Activated CD4-positive, alpha-beta T cell treated with anti-CD3 and anti-CD28 coated beads, Interleukin-2, Interleukin-6, amounts not matched to agents 100 ng/mL and 50 ng/mL, durations not matched to agents 16 hours and 8 hours (primary cell): ENCODE measurements at regions not wholly inside any gene's neighbourhood (a gene's known extent, or its start where the extent isn't known, plus 50 kb on each side); places are given as distances from the start of the nearest gene placed in this dataset.

Source experiments
- DNase-seq: peaks from one replicate; pipeline ENCODE4 v3.0.0-alpha.2; 2020

DNA sequence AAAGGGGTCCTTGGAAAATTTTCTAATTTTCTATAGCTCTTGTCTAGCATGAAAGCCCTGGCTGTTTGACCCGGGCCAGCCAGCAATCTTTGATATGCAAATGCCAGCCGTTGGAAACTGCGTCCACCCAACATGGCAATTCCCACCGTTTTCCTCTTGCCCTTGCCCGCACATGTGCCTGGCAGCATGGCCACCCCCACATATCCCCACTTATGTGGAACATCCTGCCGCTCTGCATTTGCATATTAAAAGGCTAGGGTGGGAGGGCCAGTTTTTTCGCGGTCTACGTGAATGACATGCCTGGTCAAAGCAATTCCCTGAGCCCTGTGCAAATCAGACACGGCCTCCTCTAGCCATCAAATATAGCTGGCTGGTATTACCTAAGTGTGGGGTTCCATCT is 110.3 kb upstream of the TDRD3 start:
- DNase-seq = no peak

DNA sequence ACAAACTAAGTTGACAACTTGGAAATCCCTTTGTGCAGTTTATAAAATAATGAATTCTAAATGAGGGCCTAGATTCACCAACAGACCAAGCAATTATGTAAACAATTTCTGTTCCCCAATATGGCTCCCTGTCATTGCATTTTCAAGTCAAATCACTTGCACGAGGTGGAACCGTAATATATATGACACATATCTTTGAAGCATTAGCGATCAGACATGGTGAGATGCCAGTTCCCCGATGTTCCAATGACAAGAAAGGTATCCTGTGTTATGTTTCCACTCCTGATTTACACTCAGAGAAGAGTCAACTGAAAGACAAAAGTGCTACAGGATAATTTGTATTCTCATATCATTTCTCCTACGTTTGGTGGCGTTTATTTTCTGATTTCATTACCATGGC is 108.5 kb upstream of the TDRD3 start:
- DNase-seq = no peak

DNA sequence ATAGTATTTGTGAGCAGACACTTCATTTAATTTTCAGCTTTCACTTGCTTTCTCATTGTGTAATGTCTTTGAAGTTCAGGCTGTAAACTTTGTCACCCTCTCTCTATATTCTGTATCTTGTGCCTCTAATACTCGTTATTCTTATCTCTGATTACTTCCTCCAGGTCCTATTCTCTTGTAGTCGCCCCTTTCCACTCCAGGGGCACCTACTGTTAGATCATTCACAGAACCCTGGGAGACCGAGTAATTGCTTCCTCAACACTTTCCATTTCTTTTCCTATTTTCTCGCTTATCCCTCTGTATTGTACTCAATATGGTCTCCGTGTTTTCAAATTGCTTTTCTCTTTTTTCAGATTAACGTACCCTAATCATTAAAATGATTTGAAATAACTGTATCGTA is 93.9 kb upstream of the TDRD3 start:
- DNase-seq = no peak

DNA sequence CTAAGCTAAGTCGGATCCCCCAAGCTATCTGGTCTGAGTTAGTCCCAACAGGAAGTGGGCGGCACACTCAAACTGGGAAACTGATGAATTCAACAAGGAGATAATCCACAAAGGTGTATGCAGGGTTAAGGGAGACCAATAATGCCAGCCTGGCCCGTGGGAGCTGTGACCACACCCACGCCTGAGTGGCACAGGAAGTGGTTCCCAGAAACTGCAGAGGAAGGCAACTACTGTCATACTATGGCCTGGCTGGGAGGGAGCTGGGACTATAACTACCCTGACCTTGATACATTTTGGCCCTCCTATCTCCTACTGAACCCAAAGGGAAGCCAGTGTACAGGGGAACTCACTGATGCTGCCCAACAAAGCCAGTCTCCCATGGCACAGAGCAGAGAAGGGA is 85.5 kb upstream of the TDRD3 start:
- no peak for DNase-seq

DNA sequence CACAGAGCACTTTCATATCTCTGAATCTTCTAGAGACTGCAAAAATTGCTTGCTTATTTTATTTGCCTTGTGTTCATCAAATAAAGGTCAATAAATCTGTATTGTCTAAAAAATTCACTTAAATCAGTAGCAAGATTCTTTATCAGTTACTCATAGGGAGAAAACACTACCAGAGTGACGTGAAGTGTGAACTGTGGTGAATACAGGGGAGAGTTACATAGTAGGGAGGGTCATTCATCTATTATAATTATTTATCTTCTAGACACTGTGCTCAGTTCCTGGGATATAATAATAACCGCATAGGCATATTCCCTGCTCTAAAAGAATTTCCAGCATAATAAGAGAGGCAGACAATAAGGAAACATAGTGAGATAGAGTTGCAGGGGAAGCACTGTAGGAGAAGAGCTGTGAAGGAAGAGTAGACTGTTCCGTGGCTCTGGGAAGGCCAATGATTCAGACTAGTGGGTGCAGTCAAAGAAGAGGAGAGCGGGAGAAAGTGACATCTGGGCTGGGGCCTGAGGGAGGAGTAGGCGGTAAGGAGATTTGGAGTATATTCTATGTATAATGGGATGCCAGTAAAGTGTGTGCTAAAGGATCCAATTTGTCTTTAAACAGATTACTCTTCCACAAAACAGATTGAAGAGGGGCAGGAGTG is 84.0 kb upstream of the TDRD3 start:
- DNase-seq = no peak

DNA sequence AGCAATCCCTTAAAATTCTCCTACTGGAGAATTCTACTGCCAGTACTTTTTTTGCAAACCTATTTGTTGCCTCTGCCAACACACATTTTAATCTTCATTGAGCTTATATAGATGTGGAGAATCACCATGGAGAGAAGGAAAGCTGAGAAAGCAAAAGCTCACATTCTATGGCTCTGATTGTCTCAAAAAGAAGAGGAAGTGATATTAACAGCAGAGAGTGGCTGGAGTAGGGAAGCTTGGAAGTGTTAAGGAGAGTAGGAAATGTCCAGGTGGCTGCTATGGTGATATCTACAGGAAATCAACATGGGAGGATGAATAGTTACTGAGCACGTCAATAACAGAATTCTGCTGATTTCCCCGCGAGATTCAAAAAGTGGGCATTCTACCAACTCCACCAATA is 78.8 kb upstream of the TDRD3 start:
- DNase-seq = no peak

DNA sequence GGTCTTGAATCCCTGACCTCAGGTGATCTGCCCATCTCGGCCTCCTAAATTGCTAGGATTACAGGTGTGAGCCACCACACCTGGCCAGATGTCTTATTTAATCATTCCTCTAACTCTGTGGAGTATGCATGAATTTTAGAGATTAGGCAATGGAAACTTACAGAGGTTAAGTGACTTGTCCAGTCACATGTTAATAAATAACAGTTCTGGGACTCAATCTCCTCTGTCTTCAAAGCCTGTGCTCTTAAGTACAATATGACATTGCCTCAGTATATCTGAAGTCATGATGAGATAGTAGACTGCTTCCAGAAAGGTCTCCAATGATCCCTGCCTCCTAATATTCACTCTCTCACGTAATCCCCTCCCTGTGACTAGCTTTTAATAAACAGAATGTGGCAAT is 72.9 kb upstream of the TDRD3 start:
- DNase-seq = no peak

DNA sequence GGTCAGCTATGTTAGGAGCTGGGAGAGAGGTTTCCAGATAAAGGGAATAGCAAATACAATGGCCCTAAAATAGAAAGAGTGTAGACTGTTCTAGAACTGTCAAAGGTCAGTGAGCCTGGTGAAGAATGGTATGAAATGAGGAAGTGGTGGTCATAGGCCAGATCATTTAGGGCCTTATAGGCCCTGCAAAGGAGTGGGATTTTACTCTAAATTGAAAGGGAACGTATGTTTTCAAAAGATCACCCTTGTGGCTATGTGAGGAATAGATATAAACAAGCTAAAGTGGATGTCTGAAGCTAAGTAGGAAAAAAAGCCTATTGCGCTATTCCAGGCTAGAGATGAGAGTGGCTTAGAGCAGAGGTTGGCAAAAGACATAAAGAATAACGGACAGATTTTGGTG is 70.7 kb upstream of the TDRD3 start:
- DNase-seq = no peak

DNA sequence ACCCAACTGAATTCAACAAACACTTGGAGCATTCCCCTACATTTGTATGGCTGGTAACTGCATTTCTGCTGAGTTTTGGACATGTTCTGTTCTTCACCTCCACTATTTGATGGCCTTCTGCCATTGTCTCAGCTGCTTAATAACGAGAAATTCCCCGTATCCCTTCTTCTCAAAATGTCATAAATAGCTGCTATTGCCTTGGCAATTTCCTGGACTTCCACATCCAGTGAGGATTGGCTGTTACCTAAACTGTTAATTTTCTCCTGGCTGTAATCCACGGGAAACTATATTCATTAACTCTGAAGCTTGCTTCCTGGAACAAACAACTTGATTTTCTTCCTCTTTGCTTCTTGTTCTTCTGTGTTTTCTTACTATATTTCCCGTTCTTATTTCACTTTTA is 69.5 kb upstream of the TDRD3 start:
- no peak for DNase-seq

DNA sequence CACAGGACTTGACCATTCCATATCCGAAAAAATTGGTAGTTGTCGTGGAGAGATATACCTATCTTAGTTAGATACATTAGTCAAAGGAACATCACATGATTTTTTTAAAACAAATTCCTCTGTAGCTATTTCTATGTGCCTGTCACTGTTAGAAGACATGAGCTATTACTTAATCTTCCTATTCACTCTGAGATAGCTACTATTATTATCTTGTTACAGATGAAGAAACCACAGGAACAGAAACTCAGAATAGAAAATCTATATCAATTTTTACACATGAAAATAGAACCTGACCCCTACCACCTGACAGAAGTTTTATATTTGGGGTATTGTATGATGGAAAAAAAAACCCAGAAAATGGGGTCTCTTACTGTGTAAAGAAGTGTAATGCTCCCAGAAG is 68.9 kb upstream of the TDRD3 start:
- no peak for DNase-seq

DNA sequence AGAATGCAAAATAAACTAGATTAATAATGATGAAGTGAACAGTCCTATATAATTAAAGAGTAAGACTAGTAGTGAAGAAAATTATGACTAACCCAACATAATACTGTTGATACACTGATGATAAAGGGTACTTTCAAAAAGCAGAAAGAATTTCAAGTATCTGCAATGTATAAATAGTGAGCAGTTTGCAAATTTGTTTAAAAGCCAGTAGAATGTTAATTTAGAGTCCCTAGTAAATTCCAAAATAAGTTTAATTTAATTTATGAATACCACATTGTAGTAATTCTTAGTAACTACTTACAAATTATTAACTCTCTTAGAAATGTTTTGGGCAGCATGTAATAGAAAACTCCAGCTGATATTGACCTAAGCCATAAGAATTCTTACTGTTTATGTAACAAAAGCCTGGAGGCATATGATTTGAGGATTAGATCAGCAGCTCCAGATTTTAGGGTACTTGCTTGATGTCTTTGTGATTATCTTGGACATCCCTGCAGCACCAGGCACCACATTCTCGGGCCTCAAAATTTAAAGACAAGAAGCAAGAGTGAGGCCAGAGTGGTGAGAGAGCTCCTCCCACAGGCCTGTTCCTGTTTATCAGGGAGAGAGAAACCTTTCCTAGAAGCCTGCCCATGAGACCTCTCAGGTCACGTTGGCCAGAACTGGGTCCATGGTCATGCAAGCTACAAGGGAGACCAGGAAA is 67.6 kb upstream of the TDRD3 start:
- DNase-seq = peak; percentile 25

DNA sequence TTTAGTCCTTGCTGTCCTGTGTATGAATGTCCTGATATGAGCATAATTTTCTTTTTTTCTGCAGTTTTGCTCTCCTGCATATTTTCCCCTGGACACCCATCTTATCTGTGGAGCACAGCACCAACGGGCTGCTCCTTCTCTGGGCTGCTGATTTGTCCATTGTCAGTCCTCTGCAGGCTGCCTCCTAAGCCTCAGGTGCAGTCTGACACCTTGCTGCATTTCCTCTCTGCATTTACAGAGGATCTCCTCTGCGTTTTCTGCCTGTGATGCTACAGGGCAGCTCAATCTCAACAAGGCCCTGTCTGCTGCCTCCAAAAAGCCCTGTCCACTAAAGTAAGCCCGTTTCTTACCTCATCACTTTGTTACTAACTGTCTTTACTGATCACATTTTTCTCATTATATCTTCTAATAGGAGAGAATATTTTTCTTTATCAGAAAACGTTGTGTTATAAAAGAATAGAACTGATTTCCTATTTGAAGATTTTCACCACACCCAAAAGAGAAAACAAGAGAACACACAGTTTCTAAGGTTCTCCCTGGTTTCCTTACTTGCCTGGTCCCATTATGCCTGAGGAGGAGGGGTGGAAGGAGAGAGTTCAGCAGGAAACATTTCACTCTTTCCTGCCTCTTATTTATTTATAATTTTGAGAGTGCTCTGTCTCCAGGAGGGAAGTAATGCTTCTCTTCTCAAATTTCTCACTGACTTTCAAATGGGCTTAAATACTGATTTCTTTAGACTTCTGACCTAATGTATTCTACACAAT is 65.6 kb upstream of the TDRD3 start:
- no peak for DNase-seq

DNA sequence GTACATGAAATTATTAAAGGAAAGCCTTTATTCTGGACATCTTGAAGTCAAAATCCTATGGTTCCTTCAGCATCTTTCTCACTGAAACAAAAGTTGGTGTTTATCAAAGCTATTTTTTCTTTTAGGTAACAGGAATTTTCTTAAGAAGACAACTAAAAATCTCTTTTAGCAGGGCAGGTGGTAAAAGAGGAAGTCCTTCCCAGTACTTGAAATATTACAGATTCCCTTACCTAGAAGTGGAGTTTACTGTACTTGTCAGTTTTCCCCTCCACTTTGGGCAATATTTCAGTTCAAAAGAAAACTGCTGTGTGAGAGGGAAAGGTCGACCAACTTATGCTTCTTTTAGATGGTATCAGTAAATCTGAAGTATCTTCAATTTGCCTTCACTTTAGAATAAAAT is 64.3 kb upstream of the TDRD3 start:
- no peak for DNase-seq

DNA sequence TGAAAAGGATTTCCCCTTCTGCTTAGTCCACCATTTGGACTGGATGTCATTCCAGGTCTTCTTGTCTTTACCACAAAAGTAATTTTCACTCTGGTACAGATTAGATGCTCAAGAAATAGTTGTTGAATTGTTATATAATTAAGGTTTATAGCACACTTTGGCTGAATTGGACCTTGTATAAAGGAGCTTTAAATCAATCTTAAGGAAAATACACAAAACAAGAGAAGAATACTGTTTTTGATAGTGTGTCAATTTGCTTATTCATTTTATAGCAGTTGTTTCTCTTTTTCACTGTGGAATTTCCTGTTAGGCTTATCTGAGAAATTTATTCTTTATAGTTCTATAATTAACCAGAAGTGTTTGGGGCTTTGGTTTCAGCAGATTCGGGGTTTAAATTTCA is 62.7 kb upstream of the TDRD3 start:
- no peak for DNase-seq

DNA sequence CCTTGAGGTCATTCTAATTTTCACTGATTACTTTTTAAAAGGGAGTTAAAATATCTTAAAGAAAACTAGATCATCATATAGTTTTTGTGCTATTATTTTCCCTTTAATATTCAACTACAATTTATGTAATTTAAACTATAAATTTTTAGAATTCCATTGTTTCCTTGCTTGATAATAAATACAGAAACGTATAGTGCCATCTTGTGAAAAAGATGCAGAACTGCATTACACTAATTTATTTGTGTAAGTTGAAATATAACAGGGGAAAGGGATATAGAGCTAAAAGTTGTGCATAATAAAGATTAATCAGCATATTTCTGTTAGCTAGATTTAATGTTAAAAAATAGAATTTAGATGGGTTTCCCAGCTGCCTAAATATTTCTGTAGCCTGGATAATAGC is 61.5 kb upstream of the TDRD3 start:
- DNase-seq = no peak

DNA sequence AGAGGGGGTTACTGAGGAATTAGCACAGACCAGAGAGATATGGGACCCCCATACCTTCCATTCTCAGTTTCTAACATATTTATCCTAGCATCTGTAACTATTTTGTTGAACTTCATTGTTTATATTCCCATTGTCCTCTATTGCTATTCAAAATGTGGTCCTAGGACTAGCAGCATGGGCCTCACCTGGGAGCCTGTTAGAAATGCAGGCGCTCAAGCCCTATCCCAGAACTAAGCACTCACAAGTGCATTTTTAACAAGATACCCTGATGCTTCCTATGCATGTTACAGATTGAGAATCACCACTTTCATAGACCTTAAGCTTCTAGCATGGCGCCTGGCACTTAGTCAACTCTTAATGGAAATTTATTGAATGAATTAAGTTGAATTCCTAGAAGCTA is 58.3 kb upstream of the TDRD3 start:
- DNase-seq = no peak

DNA sequence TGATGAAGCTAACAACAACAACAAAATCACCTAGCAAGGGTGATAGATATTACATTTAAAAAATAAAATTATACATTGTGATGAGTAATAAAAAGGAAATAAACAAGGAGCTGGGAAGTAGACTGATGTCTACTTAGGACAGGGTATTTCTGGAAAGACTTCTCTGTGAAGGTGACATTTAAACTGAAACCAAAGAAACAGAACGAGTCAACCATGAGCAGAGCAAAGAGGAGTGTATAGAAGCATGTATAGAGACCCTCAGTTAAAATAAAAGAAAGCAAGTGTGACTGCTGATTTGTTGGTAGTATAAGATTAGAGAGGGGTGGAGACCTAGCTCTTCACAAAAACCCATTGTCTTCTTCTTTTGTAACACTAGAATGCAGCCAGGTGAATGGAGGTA is 53.0 kb upstream of the TDRD3 start:
- DNase-seq = no peak

DNA sequence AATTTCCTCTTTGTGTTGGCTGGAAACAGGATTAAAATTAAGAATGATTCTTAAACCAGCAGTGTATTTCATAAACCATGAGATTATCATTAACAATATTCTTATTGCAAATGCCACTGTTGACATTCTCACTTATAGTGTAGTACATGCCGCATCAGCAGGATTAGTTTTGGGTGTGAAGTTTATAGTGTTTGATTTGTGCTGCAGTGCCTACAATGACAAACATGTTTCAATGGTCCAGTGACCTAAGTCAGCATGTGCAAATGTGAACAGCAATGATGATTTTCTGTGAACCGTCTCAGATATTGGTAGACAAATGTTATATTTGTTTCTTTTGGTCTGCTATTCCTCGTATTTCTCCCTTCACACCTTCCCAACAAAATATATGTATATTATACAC is 49.8 kb upstream of the TDRD3 start:
- no peak for DNase-seq
